GM18507 (cell line): ENCODE measurements at regions not wholly inside any gene's neighbourhood (a gene's known extent, or its start where the extent isn't known, plus 50 kb on each side); places are given as distances from the start of the nearest gene placed in this dataset.
A peak's percentile ranks its signal among the peaks of the same experiment; 100 is the strongest.
"Not testable (repeated sequence)": the region's sequence is repeated elsewhere in the genome, so short reads cannot be mapped to it uniquely, and the experiment has no call there.

Source experiments
- DNase-seq: peaks from one replicate; pipeline ENCODE4 v3.0.0; 2011; ENCODE audit warnings: low read depth; ENCODE audit not compliant: insufficient read length; ENCODE audit errors: extremely low spot score
- FAIRE-seq: peaks from 2 replicates; lab custom pipeline; 2011; peaks lifted over from hg19 to GRCh38; lab: Jason Lieb, UNC

GRCh38 chr9:6160579-6160978 is 55.0 kb upstream of the IL33 start:
- DNase-seq (no peak), FAIRE-seq (no peak)

- no peak for FAIRE-seq
These were observed 62.2 kb upstream of the IL33 start for GRCh38 chr9:6153425-6153824.

GRCh38 chr9:6152788-6153187 is 62.8 kb upstream of the IL33 start:
- FAIRE-seq = no peak
- no peak for DNase-seq

More at GRCh38 chr9:6153425-6153824, 62.2 kb upstream of the IL33 start:
- DNase-seq = no peak

GRCh38 chr9:6150483-6150882 is 65.1 kb upstream of the IL33 start:
- FAIRE-seq (no peak), DNase-seq (no peak)

- no peak for DNase-seq
- no peak for FAIRE-seq
These were observed 66.3 kb upstream of the IL33 start for GRCh38 chr9:6149315-6149714.

GRCh38 chr9:6147846-6148245 is 67.8 kb upstream of the IL33 start:
- DNase-seq (no peak), FAIRE-seq (no peak)

GRCh38 chr9:6144947-6145346 is 70.7 kb upstream of the IL33 start:
- FAIRE-seq = no peak
- no peak for DNase-seq

- FAIRE-seq = no peak
- no peak for DNase-seq
These were observed 72.7 kb upstream of the IL33 start for GRCh38 chr9:6142799-6143454.

GRCh38 chr9:6135780-6136179 is 79.8 kb upstream of the IL33 start:
- DNase-seq, FAIRE-seq: not testable (repeated sequence)

GRCh38 chr9:6134661-6135180 is 80.9 kb upstream of the IL33 start:
- no peak for DNase-seq
- FAIRE-seq = no peak

GRCh38 chr9:6133346-6134063 is 82.1 kb upstream of the IL33 start:
- DNase-seq = peak; percentile 23
- peak; percentile 69 for FAIRE-seq

- DNase-seq = no peak
- FAIRE-seq = peak; percentile 61
These were observed 83.0 kb upstream of the IL33 start for GRCh38 chr9:6132650-6133049.

GRCh38 chr9:6128030-6128429 is 87.6 kb upstream of the IL33 start:
- no peak for DNase-seq

GRCh38 chr9:6126377-6126776 is 89.2 kb upstream of the IL33 start:
- FAIRE-seq (no peak), DNase-seq (no peak)

More at GRCh38 chr9:6128030-6128429, 87.6 kb upstream of the IL33 start:
- FAIRE-seq = no peak

- DNase-seq = no peak
- FAIRE-seq = no peak
These were observed 92.2 kb upstream of the IL33 start for GRCh38 chr9:6123416-6123815.

GRCh38 chr9:6121707-6122106 is 93.9 kb upstream of the IL33 start:
- no peak for DNase-seq
- FAIRE-seq = no peak

- FAIRE-seq (no peak), DNase-seq (no peak)
These were observed 99.0 kb upstream of the RANBP6 start for GRCh38 chr9:6114424-6114823.

GRCh38 chr9:6113819-6114218 is 98.4 kb upstream of the RANBP6 start:
- FAIRE-seq (no peak), DNase-seq (no peak)

- FAIRE-seq = no peak
- DNase-seq = no peak
These were observed 97.9 kb upstream of the RANBP6 start for GRCh38 chr9:6113312-6113711.

GRCh38 chr9:6109986-6110385 is 94.6 kb upstream of the RANBP6 start:
- no peak for FAIRE-seq
- no peak for DNase-seq

GRCh38 chr9:6109571-6109970 is 94.1 kb upstream of the RANBP6 start:
- DNase-seq = no peak
- no peak for FAIRE-seq
